AG04449 (cell line): ENCODE measurements at regions not wholly inside any gene's neighbourhood (a gene's known extent, or its start where the extent isn't known, plus 50 kb on each side); places are given as distances from the start of the nearest gene placed in this dataset.

Experiments
- CTCF ChIA-PET: fragments of 350-600 bp; formaldehyde crosslinking; extraction: SDS; loops from one replicate; lab custom pipeline; 2021; ENCODE audit warnings: antibody characterized with exemption; lab: Yijun Ruan, JAX
- POLR2A ChIA-PET: fragments of 400-600, 350-600 bp; formaldehyde crosslinking; extraction: SDS; loops from one replicate; lab custom pipeline; 2020; ENCODE audit warnings: antibody characterized with exemption, inconsistent platforms; lab: Yijun Ruan, JAX
- DNase-seq: peaks from one replicate; pipeline ENCODE4 v3.0.0-alpha.2; 2010; ENCODE audit warnings: low read depth, low spot score
- H3K4me3 ChIP-seq: 2 replicates; pipeline ENCODE4 v1.5.1; 2011; ENCODE audit warnings: low read depth, mild to moderate bottlenecking, control low read depth, low read length
- TF ChIP-seq, protein P1 (sequence below): IDR thresholded peaks from one replicate; pipeline ENCODE4 v1.5.1; 2011; ENCODE audit warnings: mild to moderate bottlenecking, moderate library complexity, low read length, control low read depth, inconsistent platforms; ENCODE audit not compliant: insufficient read depth; ENCODE audit errors: missing control alignments

DNA sequence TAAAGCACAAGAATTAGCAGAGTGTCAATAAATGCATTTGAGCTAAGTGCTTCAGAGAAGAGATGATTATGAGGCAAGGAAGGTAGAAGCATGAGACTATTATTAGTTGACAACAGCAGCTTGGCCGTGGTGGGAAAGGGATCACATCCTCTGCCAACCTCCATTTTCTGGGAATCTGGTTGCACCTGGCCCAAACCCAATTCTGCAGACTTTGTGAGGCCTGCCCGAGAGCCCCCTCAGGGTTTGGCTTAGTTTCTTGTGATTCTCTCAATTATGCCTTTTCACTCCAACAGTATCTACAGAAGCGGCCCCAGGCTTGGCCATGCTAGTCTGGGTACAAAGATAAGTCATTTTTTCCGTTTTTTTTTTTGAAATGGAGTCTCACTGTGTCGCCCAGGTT is 111.0 kb upstream of the B3GAT2 start:
- CTCF ChIA-PET, result no interaction called here
- no peak for DNase-seq
- TF ChIP-seq, protein P1, sequence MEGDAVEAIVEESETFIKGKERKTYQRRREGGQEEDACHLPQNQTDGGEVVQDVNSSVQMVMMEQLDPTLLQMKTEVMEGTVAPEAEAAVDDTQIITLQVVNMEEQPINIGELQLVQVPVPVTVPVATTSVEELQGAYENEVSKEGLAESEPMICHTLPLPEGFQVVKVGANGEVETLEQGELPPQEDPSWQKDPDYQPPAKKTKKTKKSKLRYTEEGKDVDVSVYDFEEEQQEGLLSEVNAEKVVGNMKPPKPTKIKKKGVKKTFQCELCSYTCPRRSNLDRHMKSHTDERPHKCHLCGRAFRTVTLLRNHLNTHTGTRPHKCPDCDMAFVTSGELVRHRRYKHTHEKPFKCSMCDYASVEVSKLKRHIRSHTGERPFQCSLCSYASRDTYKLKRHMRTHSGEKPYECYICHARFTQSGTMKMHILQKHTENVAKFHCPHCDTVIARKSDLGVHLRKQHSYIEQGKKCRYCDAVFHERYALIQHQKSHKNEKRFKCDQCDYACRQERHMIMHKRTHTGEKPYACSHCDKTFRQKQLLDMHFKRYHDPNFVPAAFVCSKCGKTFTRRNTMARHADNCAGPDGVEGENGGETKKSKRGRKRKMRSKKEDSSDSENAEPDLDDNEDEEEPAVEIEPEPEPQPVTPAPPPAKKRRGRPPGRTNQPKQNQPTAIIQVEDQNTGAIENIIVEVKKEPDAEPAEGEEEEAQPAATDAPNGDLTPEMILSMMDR, result no peak
- POLR2A ChIA-PET, result no interaction called here
- H3K4me3 ChIP-seq, result no peak overlapping the region

DNA sequence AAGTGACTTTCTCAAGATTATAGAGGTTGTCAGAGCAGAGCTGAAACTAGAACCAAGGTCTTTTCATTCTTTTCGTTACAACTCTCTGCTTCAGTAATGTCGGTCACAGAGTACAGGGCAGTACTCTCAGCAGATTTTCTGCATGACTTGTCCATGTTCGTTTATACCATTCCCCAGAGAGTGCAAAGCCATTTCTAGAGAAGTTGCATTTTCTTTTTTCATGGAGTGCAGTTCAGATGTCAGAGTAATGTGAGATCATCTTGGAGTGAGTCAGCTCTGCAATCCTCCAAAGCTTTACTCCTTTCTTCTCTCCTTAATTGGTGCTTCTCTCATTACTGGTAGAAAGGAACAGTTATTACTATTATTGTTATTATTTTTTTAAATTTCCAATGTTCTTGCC is 115.6 kb upstream of the B3GAT2 start:
- no peak for DNase-seq
- ChIA-PET CTCF (no interaction called here), POLR2A (no interaction called here)
- no peak overlapping the region for H3K4me3 ChIP-seq
- TF ChIP-seq, protein P1, result no peak

- no peak overlapping the region for H3K4me3 ChIP-seq
- TF ChIP-seq, protein P1, result no peak
- ChIA-PET CTCF (no interaction called here), POLR2A (no interaction called here)
- no peak for DNase-seq
Observed at GRCh38 chr6:71077655-71078054, 120.8 kb upstream of the B3GAT2 start.

- POLR2A ChIA-PET, result no interaction called here
- H3K4me3 ChIP-seq, result no peak overlapping the region
- CTCF ChIA-PET, result no interaction called here
- TF ChIP-seq, protein P1, result no peak
- DNase-seq, result no peak
Observed at GRCh38 chr6:71079677-71080076, 122.8 kb upstream of the B3GAT2 start.

- ChIA-PET POLR2A (no interaction called here), CTCF (no interaction called here)
Observed at GRCh38 chr6:71080133-71080532, 123.3 kb upstream of the B3GAT2 start.

DNA sequence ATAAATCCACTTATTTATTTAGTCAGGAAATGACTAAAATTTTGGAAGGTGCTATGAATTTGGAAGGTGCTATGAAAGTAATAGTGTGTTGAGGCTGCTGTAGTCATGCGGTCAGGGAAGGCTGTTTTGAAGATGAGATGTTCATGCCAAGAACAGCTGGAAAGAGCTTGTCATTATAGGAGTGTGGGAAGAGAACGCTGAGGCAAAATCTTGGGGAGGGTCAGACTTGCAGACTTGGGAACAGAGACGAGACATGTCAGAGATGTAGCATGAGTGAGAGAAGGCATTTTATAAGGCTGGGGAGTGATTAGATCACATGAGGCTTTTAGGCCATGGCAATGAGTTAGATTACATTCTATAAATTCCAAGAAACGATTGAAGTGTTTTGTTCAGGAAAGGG is 124.0 kb upstream of the B3GAT2 start:
- TF ChIP-seq, protein P1, result no peak
- CTCF ChIA-PET, result no interaction called here
- POLR2A ChIA-PET, result no interaction called here
- no peak overlapping the region for H3K4me3 ChIP-seq
- DNase-seq, result no peak

More at GRCh38 chr6:71080133-71080532, 123.3 kb upstream of the B3GAT2 start:
- H3K4me3 ChIP-seq, result no peak overlapping the region
- DNase-seq, result no peak
- TF ChIP-seq, protein P1, result no peak
